H1 (cell line): ENCODE measurements at regions not wholly inside any gene's neighbourhood (a gene's known extent, or its start where the extent isn't known, plus 50 kb on each side); places are given as distances from the start of the nearest gene placed in this dataset.

Experiments used
- CTCF ChIA-PET: fragments of 300-600 bp; sonication (Branson Sonifier 250); formaldehyde crosslinking; loops from one replicate; lab custom pipeline; 2021; ENCODE audit not compliant: partially characterized antibody; lab: Charles Lee
- POLR2A ChIA-PET: fragments of 300-600 bp; sonication (Branson Sonifier 250); formaldehyde crosslinking; loops from one replicate; lab custom pipeline; 2021; ENCODE audit warnings: inconsistent platforms; ENCODE audit not compliant: partially characterized antibody; lab: Charles Lee
- DNase-seq, 2 experiments: peaks; one replicate each; pipeline versions ENCODE4 v3.0.0 to v3.0.0-alpha.2; 2010 to 2022; ENCODE audit warnings: low spot score in 2 of 2, low read depth in 1 of 2, mixed read lengths in 1 of 2
- FAIRE-seq: peaks from 2 replicates; lab custom pipeline; 2011; peaks lifted over from hg19 to GRCh38; lab: Jason Lieb, UNC
- H2AFZ ChIP-seq: 2 replicates; pipeline ENCODE4 v1.8.1; 2012; ENCODE audit warnings: low read length, inconsistent platforms
- H2AK5ac ChIP-seq: 2 replicates; pipeline ENCODE4 v1.6.1; 2013; ENCODE audit warnings: low read depth, low read length
- H2BK120ac ChIP-seq: replicated peaks from 2 replicates; pipeline ENCODE3; 2013; ENCODE audit warnings: low read depth, low read length, inconsistent platforms
- H2BK12ac ChIP-seq: 2 replicates; pipeline ENCODE4 v1.6.1; 2013; ENCODE audit warnings: low read depth, low read length
- H2BK15ac ChIP-seq: 2 replicates; pipeline ENCODE4 v1.6.1; 2013; ENCODE audit warnings: low read length
- H2BK20ac ChIP-seq: 2 replicates; pipeline ENCODE4 v1.6.1; 2013; ENCODE audit warnings: low read length
- H2BK5ac ChIP-seq: 2 replicates; pipeline ENCODE4 v1.6.1; 2013; ENCODE audit warnings: low read depth, low read length
- H3K14ac ChIP-seq: 2 replicates; pipeline ENCODE4 v1.6.1; 2013; ENCODE audit warnings: inconsistent platforms; ENCODE audit not compliant: insufficient read length
- H3K18ac ChIP-seq: 2 replicates; pipeline ENCODE4 v1.6.1; 2013; ENCODE audit warnings: low read length; ENCODE audit errors: extremely low read depth
- H3K23ac ChIP-seq: 2 replicates; pipeline ENCODE4 v1.6.1; 2013; ENCODE audit warnings: inconsistent platforms; ENCODE audit not compliant: insufficient read length
- H3K23me2 ChIP-seq: 2 replicates; pipeline ENCODE4 v1.6.1; 2013; ENCODE audit warnings: low read depth, low read length
- H3K27ac ChIP-seq: 2 replicates; pipeline ENCODE4 v1.6.1; 2011; ENCODE audit warnings: low read depth, low read length, inconsistent platforms
- H3K27me3 ChIP-seq, 4 experiments: replicated peaks in 1 of 4; 1 replicate in 1 of 4; 2 replicates in 3 of 4; pipeline versions ENCODE4 v1.6.1 to v1.8.1; 2011 to 2013; ENCODE audit warnings: low read length in 3 of 4, mild to moderate bottlenecking in 3 of 4, inconsistent platforms in 2 of 4, mixed read lengths in 2 of 4, moderate library complexity in 1 of 4; ENCODE audit not compliant: control insufficient read depth in 3 of 4, insufficient read depth in 3 of 4; ENCODE audit errors: extremely low read depth in 1 of 4
- H3K36me3 ChIP-seq, 4 experiments: 2 replicates each; pipeline versions ENCODE4 v1.6.1 to v1.8.1; 2011 to 2013; ENCODE audit warnings: mild to moderate bottlenecking in 4 of 4, low read length in 3 of 4, moderate library complexity in 2 of 4, control low read depth in 1 of 4, inconsistent platforms in 1 of 4; ENCODE audit not compliant: insufficient read depth in 4 of 4, control insufficient read depth in 2 of 4
- H3K4ac ChIP-seq: replicated peaks from 2 replicates; pipeline ENCODE3; 2013; ENCODE audit warnings: low read length, low read depth, mixed read lengths, inconsistent platforms; ENCODE audit not compliant: insufficient read length
- H3K4me1 ChIP-seq, 4 experiments: replicated peaks in 1 of 4; 1 replicate in 1 of 4; 2 replicates in 3 of 4; pipeline versions ENCODE4 v1.6.1 to v1.8.1; 2011 to 2013; ENCODE audit warnings: low read length in 3 of 4, inconsistent platforms in 2 of 4, mixed read lengths in 1 of 4; ENCODE audit not compliant: insufficient read depth in 4 of 4, control insufficient read depth in 3 of 4
- H3K4me2 ChIP-seq, 2 experiments: 2 replicates each; pipeline versions ENCODE4 v1.6.1 to v1.8.1; 2011 to 2013; ENCODE audit warnings: low read depth in 2 of 2, low read length in 2 of 2, control low read depth in 1 of 2, inconsistent platforms in 1 of 2, mild to moderate bottlenecking in 1 of 2; ENCODE audit not compliant: insufficient read depth in 1 of 2
- H3K4me3 ChIP-seq, 4 experiments: fragments of 200-600, 300-600 bp in 1 of 4; sonication (generic), shearing (Covaris generic), sonication (Bioruptor Twin) in 1 of 4; 2 replicates each; pipeline versions ENCODE4 v1.5.1 to v1.8.1; 2011 to 2016; ENCODE audit warnings: low read length in 4 of 4, low read depth in 3 of 4, control low read depth in 2 of 4, inconsistent platforms in 2 of 4, mild to moderate bottlenecking in 2 of 4, mixed read lengths in 1 of 4, moderate library complexity in 1 of 4; ENCODE audit not compliant: insufficient read depth in 2 of 4; ENCODE audit errors: extremely low read depth in 1 of 4
- H3K56ac ChIP-seq: replicated peaks from 2 replicates; pipeline ENCODE3; 2013; ENCODE audit warnings: low read depth, mild to moderate bottlenecking, mixed read lengths, low read length, inconsistent platforms; ENCODE audit not compliant: insufficient read length
- H3K79me1 ChIP-seq: 2 replicates; pipeline ENCODE4 v1.6.1; 2013; ENCODE audit warnings: low read depth, low read length, control low read depth
- H3K79me2 ChIP-seq, 2 experiments: 2 replicates each; pipeline versions ENCODE4 v1.6.1 to v1.8.1; 2012 to 2013; ENCODE audit warnings: low read length in 2 of 2, mild to moderate bottlenecking in 2 of 2, inconsistent platforms in 1 of 2; ENCODE audit not compliant: insufficient read depth in 2 of 2, control insufficient read depth in 1 of 2
- H3K9ac ChIP-seq, 4 experiments: replicated peaks in 1 of 4; 1 replicate in 1 of 4; 2 replicates in 3 of 4; pipeline versions ENCODE4 v1.6.1 to v1.8.1; 2011 to 2013; ENCODE audit warnings: low read depth in 3 of 4, low read length in 3 of 4, control low read depth in 2 of 4, mild to moderate bottlenecking in 2 of 4, moderate library complexity in 2 of 4, inconsistent platforms in 1 of 4; ENCODE audit errors: extremely low read depth in 1 of 4
- H3K9me3 ChIP-seq, 2 experiments: 2 replicates each; pipeline versions ENCODE4 v1.6.1 to v1.8.1; 2012 to 2013; ENCODE audit warnings: mild to moderate bottlenecking in 2 of 2, moderate library complexity in 2 of 2, control low read depth in 1 of 2, inconsistent platforms in 1 of 2, low read depth in 1 of 2, low read length in 1 of 2, mixed read lengths in 1 of 2; ENCODE audit not compliant: insufficient read depth in 2 of 2
- H4K20me1 ChIP-seq, 2 experiments: replicated peaks in 1 of 2; 2 replicates each; pipeline versions ENCODE3 to v1.8.1; 2011 to 2013; ENCODE audit warnings: inconsistent platforms in 2 of 2, low read length in 2 of 2, mild to moderate bottlenecking in 1 of 2; ENCODE audit not compliant: insufficient read depth in 2 of 2, control insufficient read depth in 1 of 2
- H4K5ac ChIP-seq: 2 replicates; pipeline ENCODE4 v1.6.1; 2013; ENCODE audit warnings: low read length, low read depth, mixed read lengths, inconsistent platforms; ENCODE audit not compliant: insufficient read length
- H4K8ac ChIP-seq: 2 replicates; pipeline ENCODE4 v1.8.0; 2013; ENCODE audit warnings: mild to moderate bottlenecking, moderate library complexity, low read length, inconsistent platforms; ENCODE audit not compliant: insufficient read depth; ENCODE audit errors: extremely low read depth
- H4K91ac ChIP-seq: replicated peaks from 2 replicates; pipeline ENCODE3; 2013; ENCODE audit warnings: low read length, mixed read lengths, inconsistent platforms; ENCODE audit not compliant: insufficient read length
- CREB1 ChIP-seq: IDR thresholded peaks from 2 replicates; pipeline ENCODE4 v1.6.1; 2012; ENCODE audit warnings: inconsistent platforms
- NANOG ChIP-seq: IDR thresholded peaks from 2 replicates; pipeline ENCODE4 v1.6.1; 2011; ENCODE audit warnings: low read length, low read depth, mild to moderate bottlenecking, inconsistent platforms; ENCODE audit not compliant: insufficient read depth, poor library complexity, severe bottlenecking
- PHF8 ChIP-seq: fragments of 200-600 bp; sonication (generic); conservative IDR thresholded peaks from 2 replicates; pipeline ENCODE4 v1.7.1; 2012; ENCODE audit warnings: low read depth, mild to moderate bottlenecking, inconsistent platforms, low read length, moderate library complexity
- POU5F1 ChIP-seq: IDR thresholded peaks from 2 replicates; pipeline ENCODE4 v1.6.1; 2011; ENCODE audit warnings: low read depth, mild to moderate bottlenecking, low read length, moderate library complexity
- RBBP5 ChIP-seq: IDR thresholded peaks from 2 replicates; pipeline ENCODE4 v1.7.1; 2012; ENCODE audit warnings: low read depth, mild to moderate bottlenecking, inconsistent platforms, low read length, moderate library complexity, borderline replicate concordance
- SP1 ChIP-seq: IDR thresholded peaks from 2 replicates; pipeline ENCODE4 v1.6.1; 2011; ENCODE audit warnings: low read depth, low read length
- TAF1 ChIP-seq: IDR thresholded peaks from 2 replicates; pipeline ENCODE4 v1.6.1; 2011; ENCODE audit warnings: mild to moderate bottlenecking, low read depth, low read length
- YY1 ChIP-seq: IDR thresholded peaks from 2 replicates; pipeline ENCODE4 v1.6.1; 2011; ENCODE audit warnings: low read depth, mild to moderate bottlenecking, low read length
- WGBS, 2 experiments: shearing (Covaris generic) in 1 of 2; methylation state at CpG; one replicate each; pipeline versions ENCODE4 v1.1.6 to v1.1.7; 2013 to 2015; ENCODE audit warnings: low lambda C conversion rate in 2 of 2, mixed read lengths in 2 of 2, inconsistent platforms in 1 of 2, low coverage in 1 of 2, missing lambda C conversion rate in 1 of 2; ENCODE audit not compliant: insufficient replicate concordance in 2 of 2, insufficient coverage in 1 of 2, insufficient read length in 1 of 2; ENCODE audit errors: extremely low coverage in 1 of 2, missing lambda C conversion rate in 1 of 2; 5-methylcytosine and 5-hydroxymethylcytosine counted together

GRCh38 chr2:129296396-129296795 is 683.1 kb upstream of the RAB6C start:
- H3K9me3 ChIP-seq: no peaks in the 10 kb centered on the region
- H3K4me1 ChIP-seq: no peaks in the 10 kb centered on the region
- no peak overlapping the region for H3K14ac ChIP-seq
- H2BK15ac ChIP-seq: no peak overlapping the region
- H4K5ac ChIP-seq: no peak overlapping the region
- no peaks in the 10 kb centered on the region for H3K36me3 ChIP-seq
- no peak overlapping the region for H3K9ac ChIP-seq
- no peak overlapping the region for H3K56ac ChIP-seq
- no peak overlapping the region for H3K4ac ChIP-seq
- no peak overlapping the region for H2AFZ ChIP-seq
- H2AK5ac ChIP-seq: no peak overlapping the region
- no peaks in the 10 kb centered on the region for H4K20me1 ChIP-seq
- H3K18ac ChIP-seq: no peak overlapping the region
- no peak overlapping the region for H3K4me3 ChIP-seq
- CTCF ChIA-PET: no interaction called here
- POLR2A ChIA-PET: no interaction called here
- no peak overlapping the region for H2BK120ac ChIP-seq
- no peaks in the 10 kb centered on the region for H3K79me1 ChIP-seq
- H2BK5ac ChIP-seq: no peak overlapping the region
- no peak overlapping the region for H3K27ac ChIP-seq
- peaks cover 0 to 2% (median 0%) of the 10 kb centered on the region in 4 experiments; a peak in 1 of 7 replicates for H3K27me3 ChIP-seq
- no peak for TF ChIP-seq RBBP5
- TF ChIP-seq POU5F1: no peak
- no peak for TF ChIP-seq SP1
- TF ChIP-seq NANOG: no peak
- no peak for TF ChIP-seq CREB1
- TF ChIP-seq YY1: no peak
- no peak for TF ChIP-seq PHF8
- no peak for TF ChIP-seq TAF1
- H2BK12ac ChIP-seq: no peak overlapping the region
- WGBS, 2 experiments: 90% methylated on average over 4 of the region's 4 CpGs; no CpG with 5 or more reads in 1 of the 2 experiments
- FAIRE-seq: no peak
- no peak overlapping the region for H4K91ac ChIP-seq
- H3K4me2 ChIP-seq: no peak overlapping the region
- H4K8ac ChIP-seq: no peak overlapping the region
- no peak overlapping the region for H3K23ac ChIP-seq
- H2BK20ac ChIP-seq: no peak overlapping the region
- no peaks in the 10 kb centered on the region for H3K79me2 ChIP-seq
- no peaks in the 10 kb centered on the region for H3K23me2 ChIP-seq
- DNase-seq: no peak
